ENCODE measurements at regions not wholly inside any gene's neighbourhood (a gene's known extent, or its start where the extent isn't known, plus 50 kb on each side); places are given as distances from the start of the nearest gene placed in this dataset.

DNA sequence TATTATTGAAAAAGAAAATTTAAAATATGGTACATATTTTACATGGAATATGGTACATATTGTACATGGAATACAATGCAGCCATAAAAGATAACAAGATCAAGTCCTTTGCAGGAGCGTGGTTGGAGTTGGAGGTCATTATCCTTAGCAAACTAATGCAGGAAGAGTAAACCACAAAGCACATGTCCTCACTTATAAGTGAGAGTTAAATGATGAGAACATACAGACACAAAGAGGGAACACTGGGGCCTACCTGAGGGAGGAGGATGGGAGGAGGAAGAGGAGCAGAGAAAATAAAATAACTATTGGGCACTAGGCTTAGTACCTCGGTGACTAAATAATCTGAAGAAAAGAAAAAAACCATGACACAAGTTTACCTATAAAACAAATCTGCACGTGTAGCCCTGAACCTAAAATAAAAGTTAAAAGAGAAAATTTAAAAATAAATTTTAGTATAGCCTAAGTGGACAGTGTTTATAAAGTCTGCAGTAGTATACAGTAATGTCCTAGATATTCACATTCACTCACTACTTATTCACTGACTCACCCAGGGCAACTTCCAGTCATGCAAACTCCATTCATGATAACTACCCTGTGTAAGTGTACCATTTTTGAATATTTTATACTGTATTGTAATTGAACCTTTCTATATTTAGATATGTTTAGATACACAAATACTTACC lies 204.4 kb downstream of the FAM76B start:
- DNase-seq (ENCODE audit: low spot score): no peak

DNA sequence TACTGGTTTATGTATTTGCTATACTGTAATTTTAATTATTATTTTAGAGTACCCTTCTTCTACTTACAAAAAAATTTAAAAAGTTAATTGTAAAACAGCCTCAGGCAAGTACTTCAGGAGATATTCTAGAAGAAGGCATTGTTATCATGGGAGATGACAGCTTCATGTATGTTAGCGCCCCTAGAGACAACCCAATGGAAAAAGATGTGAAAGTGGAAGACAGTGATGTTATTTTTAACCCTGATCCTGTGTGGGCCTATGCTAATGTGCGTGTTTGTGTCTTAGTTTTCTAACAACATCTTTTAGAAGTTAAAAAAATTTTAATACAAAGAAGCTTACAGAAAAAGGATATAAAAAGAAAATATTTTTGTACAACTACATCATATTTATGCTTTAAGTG lies 205.0 kb downstream of the FAM76B start:
- DNase-seq (ENCODE audit: low spot score): no peak

DNA sequence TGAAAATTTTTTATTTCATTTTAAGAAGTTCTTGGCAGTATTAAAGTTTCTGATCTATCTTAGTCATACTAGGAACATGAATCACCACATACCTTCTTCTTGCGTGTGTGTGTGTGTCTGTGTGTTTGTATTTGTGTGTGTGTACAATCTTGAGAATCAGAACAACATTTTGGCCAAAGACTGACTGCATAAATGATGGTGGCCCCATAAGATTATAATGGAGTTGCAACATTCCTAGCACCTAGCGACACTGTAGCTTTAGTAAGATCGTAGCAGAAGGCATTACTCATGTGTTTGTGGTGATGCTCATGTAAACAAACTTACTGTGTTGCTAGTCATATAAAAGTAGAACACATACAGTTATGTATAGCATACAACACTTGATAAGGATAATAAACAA lies 205.4 kb downstream of the FAM76B start:
- DNase-seq (ENCODE audit: low spot score): no peak

DNA sequence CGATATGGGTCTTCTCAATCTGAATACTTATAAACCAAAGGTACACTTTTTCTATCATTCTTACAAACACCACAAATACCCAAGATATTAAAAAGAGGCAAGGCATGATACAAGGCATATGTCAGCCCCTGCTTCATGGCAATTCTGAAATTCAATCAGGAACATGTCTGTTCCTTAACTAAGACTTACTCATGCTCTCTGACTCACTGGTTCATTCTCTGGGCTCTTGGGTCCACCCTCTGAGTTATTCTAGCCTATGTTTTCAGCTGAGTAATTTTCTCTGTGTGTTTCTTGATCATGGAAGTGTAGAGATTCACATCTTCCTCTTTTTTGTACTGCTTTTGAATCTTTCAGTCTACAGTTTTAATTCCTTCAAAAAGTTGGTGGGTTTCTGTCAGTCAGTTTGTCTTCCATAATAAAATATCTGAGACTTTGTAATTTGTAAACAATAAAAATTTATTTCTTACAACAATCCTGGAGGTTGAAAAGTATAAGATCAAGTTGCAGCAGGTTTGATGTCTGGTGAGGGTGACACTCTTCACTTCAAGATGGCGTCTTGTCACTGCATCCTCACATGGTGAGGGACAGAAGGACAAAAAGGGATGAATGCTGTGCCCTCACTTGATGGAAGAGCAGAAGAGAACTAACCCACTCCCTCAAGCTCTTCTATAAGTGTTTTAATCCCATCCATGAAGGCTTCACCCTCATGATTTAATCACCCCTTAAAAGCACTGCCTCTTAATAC lies 211.7 kb downstream of the FAM76B start:
- DNase-seq (ENCODE audit: low spot score): no peak

DNA sequence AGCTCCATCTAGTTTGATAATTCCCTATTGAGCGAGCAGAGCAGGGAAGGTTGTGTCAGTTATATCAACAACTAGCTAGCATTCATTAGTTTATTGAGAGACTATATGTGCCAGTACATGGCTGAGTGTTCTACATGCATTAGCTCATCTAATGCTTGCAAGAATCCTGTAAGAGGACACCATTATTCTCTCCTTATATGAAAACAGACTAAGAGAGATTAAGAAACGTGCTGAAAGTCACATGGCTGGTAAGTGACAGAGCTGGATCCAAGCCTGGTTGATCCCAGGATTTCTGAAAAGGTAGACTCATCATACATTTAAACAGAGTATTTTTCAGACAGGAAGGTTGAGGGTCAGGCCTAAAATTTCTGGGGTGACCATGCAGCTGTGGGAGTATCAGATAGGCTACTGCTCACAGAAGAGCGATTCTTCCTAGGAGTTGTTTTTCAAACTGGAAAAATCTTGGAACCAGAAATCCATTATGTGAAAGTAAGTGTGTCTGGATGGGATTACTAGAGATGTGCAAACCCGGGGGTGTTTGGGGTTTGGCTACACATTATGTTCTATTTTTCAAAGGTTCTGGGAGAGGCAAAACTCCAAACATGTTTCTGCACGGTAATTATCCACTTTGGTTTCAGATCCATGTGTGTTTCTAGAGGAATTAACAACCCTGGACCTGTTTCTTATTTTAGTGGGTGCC lies 213.3 kb downstream of the FAM76B start:
- no peak for DNase-seq (ENCODE audit: low spot score)

DNA sequence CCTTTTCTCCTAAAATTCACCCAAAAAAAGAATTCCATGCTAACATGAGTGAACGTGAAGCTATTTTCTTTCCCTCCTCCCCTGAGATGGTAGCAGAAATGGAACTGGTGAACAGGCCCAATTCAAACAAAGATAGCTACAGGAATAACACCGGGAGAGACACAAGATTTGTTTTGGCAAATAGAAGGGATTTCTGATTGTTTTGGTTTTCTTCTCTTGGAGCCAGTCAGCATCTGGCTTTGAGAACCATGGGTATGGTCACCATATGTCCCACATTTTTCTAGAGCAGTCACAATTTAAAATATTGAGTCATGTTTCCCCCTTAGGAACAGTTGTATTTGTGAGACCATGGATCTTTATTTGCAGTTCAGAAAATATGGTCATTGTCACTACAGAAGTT lies 214.1 kb downstream of the FAM76B start:
- DNase-seq (ENCODE audit: low spot score): no peak

DNA sequence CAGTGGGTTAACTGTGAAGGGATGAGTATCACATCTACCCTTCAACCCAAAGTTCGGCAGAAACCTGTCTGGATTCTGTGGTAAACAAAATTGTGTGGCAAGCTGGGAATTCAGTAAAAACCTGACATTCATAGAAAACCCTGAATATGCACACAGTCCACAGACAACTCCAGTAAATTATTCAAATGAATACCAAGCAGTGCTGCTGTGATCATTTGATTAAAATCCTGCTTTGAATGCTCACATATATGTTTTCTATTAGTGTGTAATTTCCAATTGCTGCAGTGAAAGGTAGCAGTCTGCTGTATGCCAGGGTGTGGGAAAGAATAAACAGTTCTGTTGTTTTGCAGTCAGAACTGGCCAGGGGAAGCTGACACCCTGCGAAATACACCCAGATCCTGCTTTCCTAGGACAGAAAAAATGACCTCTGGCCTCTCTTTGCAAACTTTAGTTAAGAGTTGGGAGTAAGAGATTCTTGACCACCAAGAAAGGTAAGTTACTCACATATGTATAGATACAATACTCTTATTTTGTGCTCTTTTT lies 217.8 kb downstream of the FAM76B start:
- no peak for DNase-seq (ENCODE audit: low spot score)

DNA sequence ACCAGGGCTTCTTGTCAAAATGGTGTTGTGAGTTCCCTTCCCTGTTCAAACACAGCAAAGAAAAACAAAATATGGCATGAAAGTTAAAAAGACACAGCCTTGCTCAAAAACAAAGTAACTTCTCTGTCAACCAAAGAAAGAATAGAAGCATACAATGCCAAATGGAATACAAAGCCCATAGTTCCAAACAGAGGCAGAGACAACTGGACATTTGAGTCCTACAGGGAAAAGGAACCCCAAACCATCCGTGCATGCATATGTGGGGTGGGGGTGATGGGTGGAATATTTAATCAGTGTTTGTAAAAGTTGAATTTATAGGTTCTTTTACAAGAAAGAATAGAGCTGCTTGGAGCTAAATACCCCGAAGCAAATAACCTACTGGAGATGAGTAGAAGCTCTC lies 218.7 kb downstream of the FAM76B start:
- no peak for DNase-seq (ENCODE audit: low spot score)

DNA sequence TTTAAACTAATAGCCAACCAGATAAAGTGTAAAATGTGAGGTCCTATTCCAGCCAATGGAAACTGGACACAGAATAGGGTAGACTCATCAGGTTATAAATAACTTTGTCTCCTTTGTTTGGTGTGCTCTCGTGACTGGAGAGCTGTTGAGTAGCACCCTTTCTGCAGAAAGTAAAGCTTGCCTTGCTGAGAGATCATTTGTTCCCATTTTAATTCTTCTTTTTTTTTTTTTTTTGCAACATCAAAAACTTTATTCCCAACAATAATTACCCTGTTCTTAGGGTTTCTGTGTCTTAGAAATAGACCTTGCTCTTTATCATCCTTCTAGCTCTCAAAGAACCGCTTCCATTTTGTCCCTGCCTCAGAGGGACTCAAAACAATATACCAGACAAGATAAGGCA lies 220.4 kb downstream of the FAM76B start:
- DNase-seq (ENCODE audit: low spot score): no peak

DNA sequence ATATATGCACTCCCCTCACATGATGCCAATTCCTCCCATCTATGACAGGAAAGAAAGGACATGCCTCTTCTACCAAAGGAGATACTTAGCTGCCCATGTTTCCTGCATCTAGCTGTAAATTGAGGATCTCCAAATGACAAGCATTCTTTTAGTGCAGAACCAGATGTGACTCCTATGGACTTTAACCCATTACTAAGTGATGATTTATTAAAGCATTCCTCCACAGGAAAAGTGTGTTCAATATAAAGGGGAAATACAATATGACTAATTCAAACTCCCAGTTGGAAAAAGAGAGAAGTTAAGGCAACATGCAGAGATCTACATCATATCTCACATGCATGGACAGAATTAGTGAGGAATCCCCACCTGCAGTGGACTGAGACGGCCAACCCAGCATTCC lies 221.3 kb downstream of the FAM76B start:
- no peak for DNase-seq (ENCODE audit: low spot score)

DNA sequence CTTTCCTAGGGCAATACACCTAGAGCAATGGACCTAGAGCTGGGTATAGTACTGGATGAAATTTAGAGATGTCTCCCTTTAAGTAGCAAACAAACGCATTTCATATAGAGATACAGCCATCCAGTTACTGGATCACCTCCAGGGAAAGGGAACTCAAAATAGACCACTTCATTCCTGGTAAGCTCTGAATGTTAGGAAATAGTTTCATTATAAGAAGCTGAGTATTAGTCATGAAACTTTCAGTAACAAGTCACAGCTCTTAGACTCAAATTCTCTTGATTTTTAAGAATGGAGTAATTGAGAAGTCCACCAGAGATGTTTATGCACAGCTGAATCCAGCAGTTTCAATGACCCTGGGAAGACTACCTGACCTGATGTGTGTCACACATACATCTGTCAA lies 221.9 kb downstream of the FAM76B start:
- DNase-seq (ENCODE audit: low spot score): no peak

DNA sequence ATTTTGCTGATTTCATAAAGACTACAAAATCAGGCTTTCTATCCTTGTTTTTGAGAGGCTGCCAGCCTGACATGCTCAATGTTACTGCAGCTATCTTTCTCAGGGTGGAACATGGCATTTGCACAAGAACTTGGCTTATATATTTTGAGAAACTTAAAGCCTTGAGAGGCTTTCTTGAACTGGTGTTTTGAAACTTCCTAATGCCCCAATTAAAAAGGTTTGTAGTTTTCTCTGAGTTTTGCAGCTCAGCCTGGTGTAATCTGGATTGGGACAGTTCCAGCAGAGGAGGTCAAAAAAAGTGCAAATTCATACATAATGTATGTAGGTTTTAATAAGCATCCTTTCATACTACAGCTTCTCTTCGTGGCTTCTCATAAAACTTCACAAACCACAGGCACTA lies 223.4 kb downstream of the FAM76B start:
- no peak for DNase-seq (ENCODE audit: low spot score)

DNA sequence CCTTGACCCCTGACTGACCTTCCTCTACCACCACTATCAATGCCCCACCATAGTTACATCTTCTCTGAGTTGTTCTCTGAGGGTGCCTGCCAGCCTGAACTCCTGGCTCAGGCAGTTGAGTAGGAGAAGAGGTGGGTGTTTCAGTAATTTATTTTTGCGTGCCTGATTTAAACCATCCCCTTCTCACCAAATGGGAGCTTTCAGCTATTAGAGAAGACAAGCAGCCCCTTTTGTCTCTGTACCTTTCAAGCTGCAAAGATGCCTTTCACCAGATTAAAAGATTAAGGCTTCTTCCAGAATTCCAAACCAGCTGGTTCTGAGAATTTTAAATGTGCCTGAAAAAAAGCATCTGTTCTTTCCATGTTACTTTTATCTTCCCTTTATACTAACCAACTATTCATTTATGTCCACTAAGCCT lies 223.8 kb downstream of the FAM76B start:
- DNase-seq (ENCODE audit: low spot score): peak; percentile 66

DNA sequence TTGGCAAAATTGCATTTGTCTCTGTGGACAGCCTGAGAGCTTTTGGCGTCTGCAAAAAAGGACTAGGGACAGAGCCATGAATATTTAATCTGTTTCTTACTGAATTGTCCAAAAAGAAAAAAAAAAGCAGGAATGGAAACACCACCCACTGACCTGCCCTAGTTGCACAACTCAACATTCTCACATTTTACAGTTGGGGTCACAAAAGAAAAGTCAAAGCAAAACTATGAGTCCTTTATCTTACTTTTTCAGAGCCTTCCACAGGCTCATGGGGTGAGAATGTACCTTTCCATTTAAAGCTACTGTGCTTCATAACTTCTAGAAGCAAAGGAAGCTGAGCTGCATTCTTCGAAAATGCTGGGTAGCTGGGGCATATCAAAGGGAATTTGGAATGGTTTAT lies 225.7 kb downstream of the FAM76B start:
- no peak for DNase-seq (ENCODE audit: low spot score)

DNA sequence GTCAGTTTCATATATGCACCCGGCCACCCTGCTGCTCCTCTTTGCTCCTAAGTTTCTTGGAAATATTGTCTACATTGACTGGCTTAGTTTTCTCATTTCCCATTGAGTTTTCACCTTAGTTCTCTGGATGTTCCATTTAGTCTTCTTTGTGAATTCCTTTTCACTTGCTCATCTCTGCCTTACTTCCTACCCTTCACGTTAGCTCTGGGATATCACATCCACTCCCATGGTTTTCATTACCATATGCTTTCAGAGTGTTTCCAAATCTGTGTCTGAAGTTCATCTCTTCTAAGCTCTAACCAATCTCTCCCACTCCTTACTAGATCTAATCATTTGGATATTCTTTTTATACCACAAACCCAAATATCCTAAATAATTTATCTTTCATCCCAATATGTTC lies 226.4 kb downstream of the FAM76B start:
- DNase-seq (ENCODE audit: low spot score): no peak

DNA sequence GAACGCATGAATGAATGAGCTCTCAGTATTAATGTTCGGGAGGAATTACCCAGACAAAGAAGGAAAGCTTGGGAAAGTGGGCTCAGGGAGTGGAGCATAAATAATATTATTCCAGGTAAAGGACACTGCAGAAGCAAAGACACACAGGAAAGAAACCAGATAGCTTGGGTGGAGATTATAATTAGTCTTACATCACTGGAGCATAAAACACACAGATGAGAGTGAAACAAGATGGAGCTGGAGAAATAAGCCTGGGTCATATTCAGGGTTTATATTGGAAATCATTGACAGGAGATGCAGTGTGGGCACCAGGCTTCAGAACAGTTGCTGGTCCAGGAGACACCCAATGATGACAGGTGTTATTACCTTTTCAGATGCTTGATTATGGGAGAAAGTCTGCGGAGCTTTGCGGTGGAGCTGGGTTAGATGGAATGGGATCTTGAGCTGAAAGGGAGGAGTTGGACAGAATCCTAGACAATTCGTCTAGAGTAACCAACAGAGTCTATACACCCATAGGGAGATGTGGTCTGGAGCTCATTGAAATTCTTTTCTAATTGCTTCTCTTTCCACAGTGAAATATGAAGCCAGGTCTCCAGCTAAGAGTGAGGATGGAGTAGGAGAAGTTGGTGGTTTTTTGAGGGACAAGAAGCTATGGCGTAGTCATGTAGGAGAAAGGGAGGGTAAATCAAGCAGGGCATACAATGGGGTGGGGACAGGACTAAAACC lies 227.2 kb downstream of the FAM76B start:
- no peak for DNase-seq (ENCODE audit: low spot score)

DNA sequence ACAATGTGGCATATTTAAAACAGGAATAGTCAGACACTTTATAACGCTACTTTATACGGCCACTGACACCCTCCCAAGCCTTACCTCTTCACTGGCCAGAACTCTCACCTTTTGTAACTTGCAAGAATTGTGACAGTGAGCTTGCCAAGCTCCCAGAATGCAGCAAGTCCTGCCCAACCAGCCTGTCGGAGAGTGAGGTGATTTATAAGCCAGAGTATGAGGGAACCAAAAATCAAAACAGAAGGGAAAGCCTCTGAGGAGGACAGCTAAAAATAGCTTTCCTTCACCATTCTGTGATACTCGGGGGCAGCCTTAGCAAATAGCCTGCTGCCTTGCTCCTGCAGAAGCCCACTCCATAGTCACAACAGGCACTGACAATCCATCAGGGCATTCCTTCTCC lies 229.7 kb downstream of the FAM76B start:
- DNase-seq (ENCODE audit: low spot score): no peak

DNA sequence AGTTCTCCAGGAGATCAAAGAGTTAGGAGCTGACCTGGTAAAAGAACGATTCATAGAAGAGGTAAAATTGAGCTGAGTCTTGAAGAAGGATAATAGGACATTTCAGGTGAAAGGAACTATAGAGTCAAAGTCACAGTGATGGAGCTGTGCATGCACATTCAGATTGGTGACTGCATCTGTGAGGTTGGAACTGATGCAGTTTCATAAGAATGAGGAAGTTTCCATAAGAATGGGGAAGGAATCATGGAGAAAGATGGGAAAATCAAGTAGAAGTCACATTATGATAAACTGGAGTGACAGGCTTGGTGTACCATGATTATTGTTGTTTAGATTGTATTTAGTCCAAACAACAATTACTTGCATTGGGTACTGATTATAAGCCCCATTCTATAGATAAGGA lies 232.2 kb downstream of the FAM76B start:
- no peak for DNase-seq (ENCODE audit: low spot score)

DNA sequence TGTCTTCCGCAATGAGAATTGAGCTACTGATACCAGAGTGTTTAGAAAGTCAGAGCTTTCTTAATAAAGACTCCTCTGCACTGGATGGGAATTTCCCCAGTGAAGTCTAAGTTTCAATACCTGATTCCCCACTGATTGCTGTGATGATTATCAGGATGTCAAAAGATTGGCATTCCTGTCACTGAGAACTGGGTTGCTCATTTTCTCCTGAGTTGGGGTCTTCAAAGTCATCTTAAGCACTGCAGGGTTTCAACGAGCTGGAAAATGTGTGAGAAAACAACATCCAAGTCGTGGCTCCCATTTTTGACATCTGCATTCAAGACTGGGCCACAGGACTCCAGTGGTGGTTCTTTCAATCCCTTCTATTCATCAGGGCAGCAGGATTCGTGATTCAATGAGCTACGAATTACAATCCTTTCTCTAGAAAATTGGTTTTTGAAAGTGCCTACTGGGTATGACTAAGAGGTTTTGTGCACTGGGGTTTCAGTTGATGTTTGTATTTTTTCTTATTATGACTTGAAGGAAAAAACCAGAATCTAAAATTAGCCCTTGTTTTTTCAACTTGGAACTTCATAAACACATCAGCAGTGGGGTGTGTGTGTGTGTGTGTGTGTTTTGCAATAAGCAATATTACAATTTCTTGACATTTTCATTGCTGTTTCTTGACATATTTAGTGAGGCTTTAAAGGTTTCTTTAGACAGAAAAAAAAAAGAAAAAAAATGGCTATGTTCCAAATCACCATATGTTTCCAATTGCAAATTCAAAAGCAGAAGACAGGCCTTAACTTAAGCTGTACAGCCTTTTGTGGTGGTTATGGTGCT lies 233.0 kb downstream of the FAM76B start:
- DNase-seq (ENCODE audit: low spot score): no peak

DNA sequence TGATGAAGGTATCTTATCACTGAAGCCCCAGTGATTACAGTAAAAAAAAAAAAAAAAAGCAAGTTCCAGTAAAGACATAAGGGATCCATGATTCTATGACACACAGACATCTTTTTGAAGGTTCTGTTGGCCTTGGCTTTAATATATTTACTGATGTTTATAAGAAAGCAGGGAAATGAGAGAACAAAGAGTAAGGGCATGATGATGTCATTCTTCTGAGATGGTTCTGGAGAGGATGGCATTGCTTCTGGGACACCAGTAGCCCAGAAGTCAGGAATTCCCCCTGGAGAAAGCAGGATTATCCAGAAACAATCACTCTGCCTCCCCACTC lies 233.6 kb downstream of the FAM76B start:
- no peak for DNase-seq (ENCODE audit: low spot score)

DNA sequence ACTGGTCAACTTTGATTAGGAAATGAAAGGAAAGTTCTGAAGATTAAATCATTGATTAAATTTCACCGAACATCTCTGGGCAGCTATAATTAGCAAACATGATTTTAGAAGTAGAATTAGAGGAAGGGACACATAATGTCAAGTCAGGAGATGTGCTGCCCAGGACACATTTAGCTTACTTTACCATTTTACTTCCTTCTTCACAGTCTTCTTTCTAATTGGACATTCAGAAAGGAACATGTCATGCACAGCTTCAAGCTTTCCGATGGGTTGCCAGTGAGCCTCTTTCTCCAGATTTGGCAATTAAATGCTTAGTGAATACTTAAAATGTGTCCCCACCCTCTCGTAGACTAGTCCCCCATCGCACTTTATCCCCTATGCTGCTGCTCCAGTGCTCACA lies 234.7 kb downstream of the FAM76B start:
- no peak for DNase-seq (ENCODE audit: low spot score)

Measured in SK-N-DZ (cell line).